ENCODE measurements at regions not wholly inside any gene's neighbourhood (a gene's known extent, or its start where the extent isn't known, plus 50 kb on each side); places are given as distances from the start of the nearest gene placed in this dataset.

DNA sequence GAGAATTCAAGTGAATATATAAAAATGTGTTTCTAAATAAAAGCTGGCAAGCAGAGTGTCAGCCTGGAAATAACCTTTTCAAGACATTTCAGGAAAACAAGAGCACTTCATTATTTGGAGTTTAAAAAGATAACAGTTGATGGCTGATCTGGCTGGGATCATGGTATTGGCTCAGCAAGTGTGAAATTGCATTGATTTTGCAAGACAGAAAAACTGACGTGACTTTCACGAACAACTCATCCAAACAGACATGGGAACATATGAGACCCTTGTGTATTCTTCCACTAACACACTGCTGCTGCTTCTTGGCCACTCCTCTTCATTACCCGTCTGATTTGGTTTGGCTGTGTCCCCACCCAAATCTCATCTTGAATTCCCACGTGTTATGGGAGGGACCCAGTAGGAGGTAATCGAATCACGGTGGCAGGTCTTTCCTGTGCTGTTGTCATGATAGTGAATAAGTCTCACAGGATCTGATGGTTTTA, 108.5 kb downstream of the RAB18 start:
- Histone ChIP-seq H3K36me3 (ENCODE audit: control insufficient read depth in 2 of 2, insufficient read depth in 2 of 2, low read length in 1 of 2) (no peaks in the 10 kb centered on the region), H3K27me3 (ENCODE audit: control insufficient read depth in 1 of 2, insufficient read depth in 2 of 2, low read length in 2 of 2) (no peaks in the 10 kb centered on the region), H3K9me3 (ENCODE audit: control insufficient read depth in 2 of 2, insufficient read depth in 1 of 2, low read depth in 1 of 2, low read length in 1 of 2) (no peaks in the 10 kb centered on the region), H3K4me1 (ENCODE audit: control insufficient read depth in 2 of 2, insufficient read depth in 2 of 2, low read length in 1 of 2) (peaks cover 0 to 5% of the 10 kb centered on the region in 2 donors), H3K4me3 (ENCODE audit: low read depth in 1 of 2, low read length in 2 of 2) (no peak overlapping the region), H3K27ac (ENCODE audit: low read depth in 2 of 2, low read length in 1 of 2) (no peak overlapping the region)
- 72 to 83% methylated on average over 6 of the region's 6 CpGs for WGBS, 2 donors

DNA sequence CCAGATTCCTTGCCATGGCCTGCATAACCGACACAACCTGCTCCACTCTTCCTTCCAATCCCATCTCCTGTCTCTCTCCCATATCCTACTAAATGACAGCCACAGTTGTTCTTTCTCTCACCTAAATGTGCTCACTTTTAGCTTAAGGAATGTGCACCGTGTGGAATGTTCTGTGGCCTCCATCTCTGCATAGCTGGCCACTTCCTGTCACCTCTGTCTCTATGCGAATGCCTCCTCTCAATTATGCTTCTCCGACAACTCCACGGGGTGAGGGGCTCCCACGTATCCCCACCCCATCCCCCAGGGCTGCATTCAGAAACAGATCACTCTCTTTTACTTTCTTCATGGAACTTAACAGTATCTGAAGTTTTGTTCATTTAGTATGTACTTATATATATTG, 110.7 kb downstream of the RAB18 start:
- WGBS, 2 donors: 59 to 68% methylated on average over 6 of the region's 6 CpGs
- no peak overlapping the region for H3K4me3 ChIP-seq (ENCODE audit: low read depth in 1 of 2, low read length in 2 of 2)
- H3K4me1 ChIP-seq (ENCODE audit: control insufficient read depth in 2 of 2, insufficient read depth in 2 of 2, low read length in 1 of 2): peaks cover 0 to 2% of the 10 kb centered on the region in 2 donors
- H3K36me3 ChIP-seq (ENCODE audit: control insufficient read depth in 2 of 2, insufficient read depth in 2 of 2, low read length in 1 of 2): no peaks in the 10 kb centered on the region
- H3K27me3 ChIP-seq (ENCODE audit: control insufficient read depth in 1 of 2, insufficient read depth in 2 of 2, low read length in 2 of 2): no peaks in the 10 kb centered on the region
- H3K27ac ChIP-seq (ENCODE audit: low read depth in 2 of 2, low read length in 1 of 2): no peak overlapping the region
- no peaks in the 10 kb centered on the region for H3K9me3 ChIP-seq (ENCODE audit: control insufficient read depth in 2 of 2, insufficient read depth in 1 of 2, low read depth in 1 of 2, low read length in 1 of 2)

DNA sequence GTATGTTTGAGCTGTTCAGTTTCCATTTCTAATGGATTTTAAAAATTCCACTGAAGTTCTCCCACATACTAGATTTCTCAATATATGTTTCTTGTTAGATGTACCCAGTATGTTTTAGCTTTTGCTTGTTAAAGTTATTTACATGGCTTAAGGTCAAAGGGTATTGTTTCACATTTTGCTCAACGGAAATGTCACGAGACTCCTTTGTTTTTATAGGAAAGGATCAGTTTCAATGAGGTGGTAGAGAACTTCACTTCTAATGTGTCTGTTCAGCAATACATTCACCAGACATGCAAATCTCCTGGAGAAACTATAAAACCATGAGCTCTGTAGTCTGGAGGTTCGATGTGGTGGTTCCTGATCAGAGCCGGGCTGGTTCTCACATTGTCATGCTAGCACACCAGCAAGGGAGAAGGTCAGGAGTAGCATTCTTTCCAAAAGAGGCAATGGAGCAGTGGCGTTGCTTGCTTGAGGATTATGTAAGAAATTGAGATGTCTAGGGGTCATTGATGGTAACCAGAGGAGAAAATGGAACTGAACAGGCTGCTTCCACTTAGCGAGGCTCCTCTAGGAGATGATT, 114.0 kb downstream of the RAB18 start:
- 85 to 90% methylated on average over 6 of the region's 6 CpGs for whole genome bisulfite sequencing, 2 donors
- Histone ChIP-seq H3K27ac (ENCODE audit: low read depth in 2 of 2, low read length in 1 of 2) (no peak overlapping the region), H3K27me3 (ENCODE audit: control insufficient read depth in 1 of 2, insufficient read depth in 2 of 2, low read length in 2 of 2) (no peaks in the 10 kb centered on the region), H3K4me3 (ENCODE audit: low read depth in 1 of 2, low read length in 2 of 2) (no peak overlapping the region), H3K9me3 (ENCODE audit: control insufficient read depth in 2 of 2, insufficient read depth in 1 of 2, low read depth in 1 of 2, low read length in 1 of 2) (peaks cover 0 to 2% of the 10 kb centered on the region in 2 donors), H3K4me1 (ENCODE audit: control insufficient read depth in 2 of 2, insufficient read depth in 2 of 2, low read length in 1 of 2) (no peaks in the 10 kb centered on the region), H3K36me3 (ENCODE audit: control insufficient read depth in 2 of 2, insufficient read depth in 2 of 2, low read length in 1 of 2) (no peaks in the 10 kb centered on the region)

DNA sequence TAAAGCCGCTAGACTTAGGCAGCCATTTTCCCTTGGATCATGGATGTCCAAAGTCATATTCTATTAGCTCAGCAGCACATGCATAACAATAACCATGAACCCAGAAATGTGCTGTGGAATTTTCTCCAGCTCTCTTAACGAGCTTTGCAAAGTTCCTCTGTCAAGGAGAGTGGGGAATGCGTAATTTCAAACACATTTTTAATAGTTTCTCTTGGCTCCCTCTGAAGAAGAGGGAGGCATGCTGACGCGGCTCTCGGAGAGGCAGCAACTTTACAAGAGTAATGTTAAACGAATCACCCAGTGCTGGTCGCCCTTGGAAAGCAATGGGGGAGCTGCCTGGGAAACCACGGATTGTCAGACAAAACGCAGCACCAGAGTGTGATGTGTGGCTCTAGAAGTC, 114.8 kb downstream of the RAB18 start:
- Histone ChIP-seq H3K4me3 (ENCODE audit: low read depth in 1 of 2, low read length in 2 of 2) (no peak overlapping the region), H3K9me3 (ENCODE audit: control insufficient read depth in 2 of 2, insufficient read depth in 1 of 2, low read depth in 1 of 2, low read length in 1 of 2) (peaks cover 0 to 2% of the 10 kb centered on the region in 2 donors), H3K36me3 (ENCODE audit: control insufficient read depth in 2 of 2, insufficient read depth in 2 of 2, low read length in 1 of 2) (no peaks in the 10 kb centered on the region), H3K4me1 (ENCODE audit: control insufficient read depth in 2 of 2, insufficient read depth in 2 of 2, low read length in 1 of 2) (no peaks in the 10 kb centered on the region), H3K27ac (ENCODE audit: low read depth in 2 of 2, low read length in 1 of 2) (no peak overlapping the region), H3K27me3 (ENCODE audit: control insufficient read depth in 1 of 2, insufficient read depth in 2 of 2, low read length in 2 of 2) (no peaks in the 10 kb centered on the region)
- WGBS, 2 donors: 81 to 82% methylated on average over 10 of the region's 10 CpGs

DNA sequence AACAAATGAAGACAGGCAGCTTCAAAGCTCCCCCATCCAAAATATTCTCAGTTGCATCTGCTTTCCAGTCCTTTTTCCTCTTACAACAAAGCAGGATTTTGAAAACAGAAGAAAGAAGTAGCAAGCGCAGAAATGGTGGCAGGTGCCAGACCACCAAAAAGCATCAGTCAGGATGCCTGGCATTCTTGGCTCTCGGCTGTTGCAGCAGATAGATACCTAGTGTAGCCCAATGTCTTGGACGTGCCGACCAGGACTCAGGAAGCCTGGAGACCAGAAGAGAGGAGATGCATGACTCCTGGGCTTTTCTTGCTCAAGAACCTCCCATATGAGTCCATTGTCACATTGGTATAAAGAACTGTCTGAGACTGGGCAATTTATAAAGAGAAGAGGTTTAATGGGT, 115.2 kb downstream of the RAB18 start:
- Histone ChIP-seq H3K27me3 (ENCODE audit: control insufficient read depth in 1 of 2, insufficient read depth in 2 of 2, low read length in 2 of 2) (no peaks in the 10 kb centered on the region), H3K9me3 (ENCODE audit: control insufficient read depth in 2 of 2, insufficient read depth in 1 of 2, low read depth in 1 of 2, low read length in 1 of 2) (peaks cover 0 to 2% of the 10 kb centered on the region in 2 donors), H3K4me1 (ENCODE audit: control insufficient read depth in 2 of 2, insufficient read depth in 2 of 2, low read length in 1 of 2) (no peaks in the 10 kb centered on the region), H3K36me3 (ENCODE audit: control insufficient read depth in 2 of 2, insufficient read depth in 2 of 2, low read length in 1 of 2) (no peaks in the 10 kb centered on the region), H3K4me3 (ENCODE audit: low read depth in 1 of 2, low read length in 2 of 2) (no peak overlapping the region), H3K27ac (ENCODE audit: low read depth in 2 of 2, low read length in 1 of 2) (no peak overlapping the region)
- WGBS, 2 donors: 90 to 92% methylated on average over 4 of the region's 4 CpGs

DNA sequence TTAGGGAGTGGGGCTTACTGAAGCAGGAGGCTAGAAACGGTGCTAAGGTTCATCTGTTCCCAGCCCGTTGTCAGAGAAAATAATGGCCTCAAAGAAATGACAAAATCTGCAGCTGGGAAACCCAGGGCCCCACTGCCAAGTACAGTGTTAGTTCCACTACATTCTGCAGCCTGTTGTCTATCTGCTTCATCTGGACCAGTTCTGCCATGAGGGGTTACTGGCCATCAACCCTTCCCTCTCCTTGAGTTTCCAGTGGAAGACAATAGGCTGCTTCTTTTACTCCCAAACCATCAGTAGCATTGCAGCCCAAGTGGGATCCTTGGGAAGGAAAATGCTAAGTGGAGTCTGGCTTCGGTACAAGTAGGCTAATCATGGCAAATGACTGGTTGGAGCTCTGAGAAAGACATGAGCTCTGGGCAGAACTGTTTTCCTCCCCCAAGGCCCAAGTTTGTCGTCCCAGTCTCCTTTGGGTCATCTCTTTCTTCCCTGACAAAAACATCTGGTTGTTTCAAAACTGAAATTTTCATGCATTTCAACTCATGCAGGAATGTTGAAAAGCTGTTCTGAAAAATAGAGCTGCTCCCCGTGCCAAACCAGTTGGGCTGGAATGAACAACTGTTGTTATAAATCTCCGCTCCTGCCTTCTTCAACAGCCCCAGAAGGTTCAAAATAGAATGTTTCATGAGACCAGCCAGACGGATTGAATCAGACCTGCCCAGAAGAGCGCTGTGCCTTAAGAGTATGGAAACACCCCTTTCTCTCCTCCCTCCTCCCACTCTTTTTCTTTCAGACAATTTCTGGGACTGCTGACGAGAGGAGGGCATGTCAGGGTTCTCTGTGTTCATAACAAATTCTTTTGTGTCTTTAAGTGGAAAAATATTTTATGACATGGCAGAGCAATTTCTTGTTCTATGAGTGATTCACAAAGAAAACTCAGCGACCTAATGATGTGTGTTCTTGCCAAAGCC, 116.6 kb downstream of the RAB18 start:
- no peaks in the 10 kb centered on the region for H3K36me3 ChIP-seq (ENCODE audit: control insufficient read depth in 2 of 2, insufficient read depth in 2 of 2, low read length in 1 of 2)
- H3K27me3 ChIP-seq (ENCODE audit: control insufficient read depth in 1 of 2, insufficient read depth in 2 of 2, low read length in 2 of 2): no peaks in the 10 kb centered on the region
- 27 to 36% methylated on average over 10 of the region's 10 CpGs for WGBS, 2 donors
- H3K9me3 ChIP-seq (ENCODE audit: control insufficient read depth in 2 of 2, insufficient read depth in 1 of 2, low read depth in 1 of 2, low read length in 1 of 2): peaks cover 0 to 2% of the 10 kb centered on the region in 2 donors
- H3K4me1 ChIP-seq (ENCODE audit: control insufficient read depth in 2 of 2, insufficient read depth in 2 of 2, low read length in 1 of 2): no peaks in the 10 kb centered on the region
- no peak overlapping the region for H3K4me3 ChIP-seq (ENCODE audit: low read depth in 1 of 2, low read length in 2 of 2)
- H3K27ac ChIP-seq (ENCODE audit: low read depth in 2 of 2, low read length in 1 of 2): peak overlapping the region; percentile 66 to 67

DNA sequence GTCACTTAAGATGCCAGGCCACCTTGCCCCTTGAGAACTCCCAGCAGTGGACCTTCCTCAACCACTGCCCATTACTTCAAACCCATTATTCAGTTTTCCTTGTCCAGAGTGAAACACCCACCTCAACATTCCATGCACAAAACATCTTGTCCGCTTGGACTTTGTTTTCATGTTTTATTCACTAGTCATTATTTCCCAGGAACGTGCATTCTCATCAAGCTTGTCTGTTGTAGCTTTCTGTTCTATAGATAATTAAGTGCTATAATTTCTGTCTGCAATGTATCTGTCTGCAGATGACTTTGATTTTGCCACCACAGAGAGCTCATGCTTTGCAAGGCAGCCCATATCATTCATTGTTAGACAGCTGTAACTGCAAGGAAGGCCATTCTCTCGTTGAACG, 117.4 kb downstream of the RAB18 start:
- Histone ChIP-seq H3K36me3 (ENCODE audit: control insufficient read depth in 2 of 2, insufficient read depth in 2 of 2, low read length in 1 of 2) (no peaks in the 10 kb centered on the region), H3K27ac (ENCODE audit: low read depth in 2 of 2, low read length in 1 of 2) (peak overlapping the region; percentile 42 to 67), H3K4me3 (ENCODE audit: low read depth in 1 of 2, low read length in 2 of 2) (no peak overlapping the region), H3K9me3 (ENCODE audit: control insufficient read depth in 2 of 2, insufficient read depth in 1 of 2, low read depth in 1 of 2, low read length in 1 of 2) (peaks cover 0 to 2% of the 10 kb centered on the region in 2 donors), H3K27me3 (ENCODE audit: control insufficient read depth in 1 of 2, insufficient read depth in 2 of 2, low read length in 2 of 2) (no peaks in the 10 kb centered on the region), H3K4me1 (ENCODE audit: control insufficient read depth in 2 of 2, insufficient read depth in 2 of 2, low read length in 1 of 2) (no peaks in the 10 kb centered on the region)
- 42 to 66% methylated on average over 4 of the region's 4 CpGs for WGBS, 2 donors

DNA sequence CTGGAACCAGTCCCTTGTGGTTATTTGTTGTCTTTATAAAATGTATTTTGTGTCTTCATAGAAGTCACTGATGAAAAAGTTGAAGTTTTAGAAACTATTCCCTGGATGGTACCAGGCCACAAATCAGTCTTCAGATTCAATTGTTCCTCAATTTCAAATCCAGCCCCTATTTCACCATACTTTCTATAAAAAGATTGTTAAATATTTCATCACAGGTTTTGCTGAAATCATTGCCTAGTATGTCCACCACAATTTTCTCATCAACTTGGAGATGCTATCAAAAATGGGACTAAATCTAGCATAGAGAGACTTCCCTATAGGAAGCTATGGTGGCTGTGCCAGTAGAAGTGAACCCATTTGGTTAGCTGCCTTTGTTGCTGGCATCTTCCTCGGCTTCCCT, 118.5 kb downstream of the RAB18 start:
- Histone ChIP-seq H3K4me3 (ENCODE audit: low read depth in 1 of 2, low read length in 2 of 2) (no peak overlapping the region), H3K9me3 (ENCODE audit: control insufficient read depth in 2 of 2, insufficient read depth in 1 of 2, low read depth in 1 of 2, low read length in 1 of 2) (peaks cover 0 to 2% of the 10 kb centered on the region in 2 donors), H3K27ac (ENCODE audit: low read depth in 2 of 2, low read length in 1 of 2) (no peak overlapping the region), H3K4me1 (ENCODE audit: control insufficient read depth in 2 of 2, insufficient read depth in 2 of 2, low read length in 1 of 2) (no peaks in the 10 kb centered on the region), H3K27me3 (ENCODE audit: control insufficient read depth in 1 of 2, insufficient read depth in 2 of 2, low read length in 2 of 2) (no peaks in the 10 kb centered on the region), H3K36me3 (ENCODE audit: control insufficient read depth in 2 of 2, insufficient read depth in 2 of 2, low read length in 1 of 2) (no peaks in the 10 kb centered on the region)
- WGBS, 2 donors: 56 to 82% methylated on average over 1 of the region's 1 CpG
